ENCODE measurements at regions not wholly inside any gene's neighbourhood (a gene's known extent, or its start where the extent isn't known, plus 50 kb on each side); places are given as distances from the start of the nearest gene placed in this dataset.

DNA sequence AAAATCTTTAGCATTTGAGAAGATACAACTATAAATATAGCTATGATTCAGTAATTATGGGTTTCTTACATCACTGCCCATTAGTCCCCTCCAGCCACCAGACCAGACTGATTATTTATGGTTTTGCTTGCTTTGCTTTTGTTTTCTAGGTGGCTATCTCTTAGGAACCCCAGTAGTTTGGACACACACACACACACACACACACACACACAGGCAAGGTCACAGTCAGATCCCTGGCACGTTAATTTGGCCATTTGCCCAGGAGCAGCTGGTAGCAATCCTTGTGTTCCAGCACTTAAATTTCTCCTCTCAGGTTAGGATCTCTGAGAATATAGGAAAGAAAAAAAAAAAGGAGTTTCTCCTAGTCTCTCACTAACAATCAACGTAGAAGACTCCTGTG lies 90.2 kb upstream of the RESF1 start:
- H3K4me3 ChIP-seq (ENCODE audit: low read length in 2 of 2) = no peak overlapping the region
- no peak overlapping the region for H3K27ac ChIP-seq (ENCODE audit: low read depth in 2 of 2, low read length in 2 of 2)
- H3K36me3 ChIP-seq (ENCODE audit: control insufficient read depth in 2 of 2, insufficient read depth in 2 of 2, low read length in 2 of 2) = no peaks in the 10 kb centered on the region
- H3K9ac ChIP-seq (ENCODE audit: low read depth in 1 of 2, low read length in 2 of 2) = no peak overlapping the region
- no peaks in the 10 kb centered on the region for H3K9me3 ChIP-seq (ENCODE audit: control insufficient read depth in 2 of 2, low read length in 2 of 2)
- no peaks in the 10 kb centered on the region for H3K27me3 ChIP-seq (ENCODE audit: control insufficient read depth in 2 of 2, insufficient read depth in 2 of 2, low read length in 2 of 2)
- no peaks in the 10 kb centered on the region for H3K4me1 ChIP-seq (ENCODE audit: control insufficient read depth in 2 of 2, insufficient read depth in 2 of 2, low read length in 2 of 2)

DNA sequence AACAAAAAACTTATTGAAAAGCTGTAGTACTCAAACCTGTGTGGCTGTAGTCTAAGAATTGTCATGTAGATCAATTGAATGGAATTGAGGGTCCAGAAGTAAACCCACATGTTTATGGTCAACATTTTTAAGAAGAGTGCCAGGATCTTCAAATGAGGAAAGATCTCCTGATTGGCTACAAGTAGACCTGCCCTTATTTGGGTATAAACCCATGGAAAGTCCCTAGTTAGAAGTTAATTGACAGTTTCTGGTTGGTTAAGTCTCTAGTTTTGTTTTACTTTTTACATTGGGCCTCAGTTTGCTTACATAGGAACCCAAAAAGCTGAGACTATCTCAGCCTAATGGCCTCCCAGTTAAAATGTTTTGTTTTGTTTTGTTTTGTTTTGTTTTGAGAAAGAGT lies 91.9 kb upstream of the RESF1 start:
- Histone ChIP-seq H3K27ac (ENCODE audit: low read depth in 2 of 2, low read length in 2 of 2) (no peak overlapping the region), H3K27me3 (ENCODE audit: control insufficient read depth in 2 of 2, insufficient read depth in 2 of 2, low read length in 2 of 2) (no peaks in the 10 kb centered on the region), H3K9ac (ENCODE audit: low read depth in 1 of 2, low read length in 2 of 2) (no peak overlapping the region), H3K4me1 (ENCODE audit: control insufficient read depth in 2 of 2, insufficient read depth in 2 of 2, low read length in 2 of 2) (no peaks in the 10 kb centered on the region), H3K9me3 (ENCODE audit: control insufficient read depth in 2 of 2, low read length in 2 of 2) (no peaks in the 10 kb centered on the region), H3K4me3 (ENCODE audit: low read length in 2 of 2) (no peak overlapping the region), H3K36me3 (ENCODE audit: control insufficient read depth in 2 of 2, insufficient read depth in 2 of 2, low read length in 2 of 2) (no peaks in the 10 kb centered on the region)

DNA sequence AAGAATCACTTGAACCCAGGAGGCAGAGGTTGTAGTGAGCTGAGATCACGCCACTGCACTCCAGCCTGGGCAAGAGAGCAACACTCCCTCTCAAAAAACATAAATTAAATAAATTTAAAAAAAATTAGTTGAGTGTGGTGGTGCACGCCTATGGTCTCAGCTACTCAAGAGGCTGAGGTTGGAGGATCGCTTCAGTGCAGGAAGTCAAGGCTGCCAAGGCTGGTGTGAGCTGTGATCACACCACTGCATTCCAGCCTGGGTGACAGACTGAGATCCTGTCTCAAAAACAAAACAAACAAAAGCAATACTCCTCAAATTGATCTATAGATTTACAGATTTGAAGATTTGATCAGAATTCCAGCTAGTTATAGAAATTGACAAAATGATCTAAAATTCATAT lies 92.7 kb upstream of the RESF1 start:
- Histone ChIP-seq H3K27ac (ENCODE audit: low read depth in 2 of 2, low read length in 2 of 2) (no peak overlapping the region), H3K9ac (ENCODE audit: low read depth in 1 of 2, low read length in 2 of 2) (no peak overlapping the region), H3K9me3 (ENCODE audit: control insufficient read depth in 2 of 2, low read length in 2 of 2) (no peaks in the 10 kb centered on the region), H3K36me3 (ENCODE audit: control insufficient read depth in 2 of 2, insufficient read depth in 2 of 2, low read length in 2 of 2) (no peaks in the 10 kb centered on the region), H3K4me3 (ENCODE audit: low read length in 2 of 2) (no peak overlapping the region), H3K4me1 (ENCODE audit: control insufficient read depth in 2 of 2, insufficient read depth in 2 of 2, low read length in 2 of 2) (no peaks in the 10 kb centered on the region), H3K27me3 (ENCODE audit: control insufficient read depth in 2 of 2, insufficient read depth in 2 of 2, low read length in 2 of 2) (no peaks in the 10 kb centered on the region)

DNA sequence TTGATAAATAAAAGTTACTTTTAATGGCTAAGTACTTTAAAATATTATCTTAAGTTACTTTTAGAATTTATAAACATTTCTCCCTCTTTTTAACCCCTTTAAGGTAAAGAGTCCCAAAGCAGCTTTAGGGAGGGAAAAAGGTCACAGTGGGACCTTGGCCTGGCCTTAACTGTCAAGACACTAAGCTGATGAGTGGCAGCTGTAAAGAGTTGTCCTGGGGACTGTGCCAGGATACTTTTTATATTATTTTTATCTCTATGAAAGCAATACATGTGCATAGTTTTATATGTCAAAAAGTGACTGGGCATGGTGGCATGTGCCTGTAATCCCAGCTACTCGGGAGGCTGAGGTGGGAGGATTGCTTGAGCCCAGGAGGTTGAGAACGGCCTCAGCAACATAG lies 94.2 kb upstream of the RESF1 start:
- Histone ChIP-seq H3K9me3 (ENCODE audit: control insufficient read depth in 2 of 2, low read length in 2 of 2) (no peaks in the 10 kb centered on the region), H3K9ac (ENCODE audit: low read depth in 1 of 2, low read length in 2 of 2) (no peak overlapping the region), H3K4me3 (ENCODE audit: low read length in 2 of 2) (no peak overlapping the region), H3K27ac (ENCODE audit: low read depth in 2 of 2, low read length in 2 of 2) (no peak overlapping the region), H3K36me3 (ENCODE audit: control insufficient read depth in 2 of 2, insufficient read depth in 2 of 2, low read length in 2 of 2) (no peaks in the 10 kb centered on the region), H3K27me3 (ENCODE audit: control insufficient read depth in 2 of 2, insufficient read depth in 2 of 2, low read length in 2 of 2) (no peaks in the 10 kb centered on the region), H3K4me1 (ENCODE audit: control insufficient read depth in 2 of 2, insufficient read depth in 2 of 2, low read length in 2 of 2) (no peaks in the 10 kb centered on the region)

DNA sequence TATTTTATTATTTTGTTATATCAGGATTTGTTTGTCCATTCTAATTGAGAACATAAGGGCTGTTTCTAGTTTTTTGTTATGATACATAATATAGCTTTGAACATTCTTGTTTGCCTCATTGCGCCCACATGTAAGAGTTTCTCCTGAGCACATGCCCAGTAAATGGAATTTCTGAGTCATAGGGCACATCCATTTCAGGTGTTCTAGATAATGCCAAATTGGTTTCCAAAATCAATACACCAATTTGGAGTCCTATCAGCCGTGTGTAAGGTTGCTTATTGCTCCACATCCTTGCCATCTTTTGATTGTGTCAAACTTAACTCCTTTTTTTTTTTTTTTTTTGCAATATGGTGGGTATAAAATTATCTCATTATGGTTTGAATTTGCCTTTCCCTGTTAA lies 97.9 kb upstream of the RESF1 start:
- Histone ChIP-seq H3K4me3 (ENCODE audit: low read length in 2 of 2) (no peak overlapping the region), H3K27me3 (ENCODE audit: control insufficient read depth in 2 of 2, insufficient read depth in 2 of 2, low read length in 2 of 2) (no peaks in the 10 kb centered on the region), H3K9me3 (ENCODE audit: control insufficient read depth in 2 of 2, low read length in 2 of 2) (no peaks in the 10 kb centered on the region), H3K9ac (ENCODE audit: low read depth in 1 of 2, low read length in 2 of 2) (no peak overlapping the region), H3K4me1 (ENCODE audit: control insufficient read depth in 2 of 2, insufficient read depth in 2 of 2, low read length in 2 of 2) (no peaks in the 10 kb centered on the region), H3K36me3 (ENCODE audit: control insufficient read depth in 2 of 2, insufficient read depth in 2 of 2, low read length in 2 of 2) (no peaks in the 10 kb centered on the region), H3K27ac (ENCODE audit: low read depth in 2 of 2, low read length in 2 of 2) (no peak overlapping the region)

DNA sequence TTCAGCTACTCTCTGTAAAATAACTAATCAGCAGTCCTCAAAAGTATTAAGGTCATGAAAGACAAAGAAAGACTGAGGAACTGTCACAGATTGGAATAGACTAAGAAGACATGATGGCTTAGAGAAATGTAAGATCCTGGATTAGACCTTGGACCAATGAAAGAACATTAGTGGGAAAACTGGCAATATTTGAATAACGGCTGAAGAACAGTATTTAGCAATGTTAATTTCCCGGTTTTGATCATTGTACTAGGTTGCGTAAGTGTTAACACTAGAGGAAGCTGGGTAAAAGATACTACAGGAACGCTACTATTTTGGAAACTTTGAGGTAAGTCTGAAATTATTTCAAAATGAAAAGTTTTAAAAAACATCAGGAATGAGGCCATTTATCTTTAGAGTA lies 98.8 kb upstream of the RESF1 start:
- no peaks in the 10 kb centered on the region for H3K4me1 ChIP-seq (ENCODE audit: control insufficient read depth in 2 of 2, insufficient read depth in 2 of 2, low read length in 2 of 2)
- H3K9ac ChIP-seq (ENCODE audit: low read depth in 1 of 2, low read length in 2 of 2) = no peak overlapping the region
- H3K9me3 ChIP-seq (ENCODE audit: control insufficient read depth in 2 of 2, low read length in 2 of 2) = no peaks in the 10 kb centered on the region
- no peak overlapping the region for H3K4me3 ChIP-seq (ENCODE audit: low read length in 2 of 2)
- H3K27ac ChIP-seq (ENCODE audit: low read depth in 2 of 2, low read length in 2 of 2) = no peak overlapping the region
- no peaks in the 10 kb centered on the region for H3K36me3 ChIP-seq (ENCODE audit: control insufficient read depth in 2 of 2, insufficient read depth in 2 of 2, low read length in 2 of 2)
- no peaks in the 10 kb centered on the region for H3K27me3 ChIP-seq (ENCODE audit: control insufficient read depth in 2 of 2, insufficient read depth in 2 of 2, low read length in 2 of 2)

DNA sequence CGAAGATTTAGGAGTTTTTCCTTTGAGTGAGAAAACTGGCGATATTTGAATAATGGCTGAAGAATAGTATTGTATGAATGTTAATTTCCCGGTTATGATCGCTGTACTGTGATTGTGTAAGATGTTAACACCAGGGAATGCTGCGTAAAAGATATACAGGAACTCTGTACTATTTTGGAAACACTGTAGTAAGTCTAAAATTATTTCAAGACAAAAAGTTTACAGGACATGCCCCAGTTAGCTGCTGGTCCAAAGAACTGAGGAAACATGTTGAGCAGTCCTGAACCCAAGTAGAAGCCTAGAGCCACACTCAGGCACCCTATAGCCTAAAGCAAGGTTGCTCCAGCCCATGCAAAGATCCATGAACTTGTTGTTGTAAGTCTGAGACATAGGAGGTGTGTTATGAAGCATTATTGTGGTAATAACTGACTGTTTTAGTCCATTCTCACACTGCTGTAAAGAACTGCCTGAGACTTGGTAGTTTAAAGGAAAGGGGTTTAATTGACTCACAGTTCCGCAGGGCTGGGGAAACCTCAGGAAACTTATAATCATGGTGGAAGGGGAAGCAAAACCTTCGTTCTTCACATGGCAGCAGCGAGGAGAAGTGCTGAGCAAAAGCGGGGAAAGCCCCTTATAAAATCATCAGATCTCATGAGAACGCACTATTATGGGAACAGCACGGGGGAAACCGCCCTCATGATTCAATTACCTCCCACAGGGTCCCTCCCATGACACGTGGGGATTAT lies 99.8 kb upstream of the RESF1 start:
- no peak overlapping the region for H3K27ac ChIP-seq (ENCODE audit: low read depth in 2 of 2, low read length in 2 of 2)
- H3K27me3 ChIP-seq (ENCODE audit: control insufficient read depth in 2 of 2, insufficient read depth in 2 of 2, low read length in 2 of 2) = no peaks in the 10 kb centered on the region
- H3K36me3 ChIP-seq (ENCODE audit: control insufficient read depth in 2 of 2, insufficient read depth in 2 of 2, low read length in 2 of 2) = no peaks in the 10 kb centered on the region
- no peak overlapping the region for H3K9ac ChIP-seq (ENCODE audit: low read depth in 1 of 2, low read length in 2 of 2)
- no peaks in the 10 kb centered on the region for H3K4me1 ChIP-seq (ENCODE audit: control insufficient read depth in 2 of 2, insufficient read depth in 2 of 2, low read length in 2 of 2)
- no peak overlapping the region for H3K4me3 ChIP-seq (ENCODE audit: low read length in 2 of 2)
- no peaks in the 10 kb centered on the region for H3K9me3 ChIP-seq (ENCODE audit: control insufficient read depth in 2 of 2, low read length in 2 of 2)

DNA sequence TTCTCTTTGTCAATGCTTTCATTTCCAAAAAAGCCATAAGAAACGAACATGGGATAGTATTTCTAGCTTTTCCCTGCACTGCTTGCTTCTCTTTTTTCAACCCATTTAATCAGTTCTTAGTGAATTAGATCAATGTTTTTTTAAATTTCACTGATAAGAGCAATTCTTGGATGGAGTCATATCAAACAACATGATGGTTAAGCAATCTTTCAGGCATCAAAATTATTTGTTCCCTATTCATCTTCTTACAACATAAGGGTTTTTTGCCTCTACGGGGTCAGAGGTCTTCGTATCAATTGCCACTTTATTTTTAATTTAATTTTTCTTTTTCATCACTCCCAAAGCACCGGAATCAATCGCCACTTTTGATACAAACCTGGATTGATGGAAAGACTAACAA lies 103.8 kb upstream of the RESF1 start:
- Histone ChIP-seq H3K9ac (ENCODE audit: low read depth in 1 of 2, low read length in 2 of 2) (no peak overlapping the region), H3K27ac (ENCODE audit: low read depth in 2 of 2, low read length in 2 of 2) (no peak overlapping the region)

DNA sequence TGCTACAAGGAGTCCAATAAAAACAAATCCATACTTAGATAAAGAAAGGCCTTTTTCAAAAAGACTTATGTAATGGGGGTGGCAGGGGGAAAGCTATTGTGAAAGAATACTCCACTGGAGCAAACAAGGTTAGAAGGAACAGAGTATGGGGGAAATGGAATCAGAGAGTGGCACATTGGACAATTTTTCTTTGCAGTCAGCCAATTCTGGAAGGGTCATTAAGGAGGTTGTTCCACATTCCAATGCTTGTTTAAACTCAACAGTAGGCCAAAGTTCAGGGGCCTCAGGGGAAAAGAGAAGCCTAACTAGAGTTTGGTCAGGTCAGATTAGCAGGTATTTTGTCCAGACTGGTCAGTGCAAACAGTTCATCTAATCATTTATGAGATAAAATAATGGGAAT lies 105.2 kb upstream of the RESF1 start:
- H3K27ac ChIP-seq (ENCODE audit: low read depth in 2 of 2, low read length in 2 of 2) = no peak overlapping the region
- no peak overlapping the region for H3K4me3 ChIP-seq (ENCODE audit: low read length in 2 of 2)
- H3K4me1 ChIP-seq (ENCODE audit: control insufficient read depth in 2 of 2, insufficient read depth in 2 of 2, low read length in 2 of 2) = no peaks in the 10 kb centered on the region
- no peaks in the 10 kb centered on the region for H3K27me3 ChIP-seq (ENCODE audit: control insufficient read depth in 2 of 2, insufficient read depth in 2 of 2, low read length in 2 of 2)
- no peak overlapping the region for H3K9ac ChIP-seq (ENCODE audit: low read depth in 1 of 2, low read length in 2 of 2)
- H3K36me3 ChIP-seq (ENCODE audit: control insufficient read depth in 2 of 2, insufficient read depth in 2 of 2, low read length in 2 of 2) = no peaks in the 10 kb centered on the region
- H3K9me3 ChIP-seq (ENCODE audit: control insufficient read depth in 2 of 2, low read length in 2 of 2) = peaks cover 0 to 3% of the 10 kb centered on the region in 2 donors

More for the DNA sequence above, 103.8 kb upstream of the RESF1 start:
- no peaks in the 10 kb centered on the region for H3K36me3 ChIP-seq (ENCODE audit: control insufficient read depth in 2 of 2, insufficient read depth in 2 of 2, low read length in 2 of 2)
- no peaks in the 10 kb centered on the region for H3K4me1 ChIP-seq (ENCODE audit: control insufficient read depth in 2 of 2, insufficient read depth in 2 of 2, low read length in 2 of 2)
- H3K4me3 ChIP-seq (ENCODE audit: low read length in 2 of 2) = no peak overlapping the region
- no peaks in the 10 kb centered on the region for H3K27me3 ChIP-seq (ENCODE audit: control insufficient read depth in 2 of 2, insufficient read depth in 2 of 2, low read length in 2 of 2)
- H3K9me3 ChIP-seq (ENCODE audit: control insufficient read depth in 2 of 2, low read length in 2 of 2) = no peaks in the 10 kb centered on the region

DNA sequence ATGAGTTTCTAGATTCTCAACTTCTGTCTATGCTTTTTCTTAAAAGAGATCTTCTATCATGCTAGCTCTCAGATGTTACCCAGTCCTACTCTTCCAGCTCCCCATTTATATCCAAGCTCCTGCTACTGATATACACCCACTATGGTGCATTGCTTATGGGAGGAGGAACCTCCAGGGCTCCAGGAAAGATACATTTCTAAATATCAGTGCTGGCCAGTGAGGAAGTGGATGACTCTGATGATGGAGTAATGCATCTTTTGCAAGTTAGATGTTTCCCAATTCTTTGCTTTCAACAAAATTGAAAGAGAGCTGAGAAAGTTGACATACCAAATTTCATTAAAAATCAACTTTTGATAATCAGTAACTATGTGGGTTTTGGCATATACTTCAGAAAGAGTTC lies 105.7 kb upstream of the RESF1 start:
- Histone ChIP-seq H3K27ac (ENCODE audit: low read depth in 2 of 2, low read length in 2 of 2) (no peak overlapping the region), H3K36me3 (ENCODE audit: control insufficient read depth in 2 of 2, insufficient read depth in 2 of 2, low read length in 2 of 2) (no peaks in the 10 kb centered on the region)

DNA sequence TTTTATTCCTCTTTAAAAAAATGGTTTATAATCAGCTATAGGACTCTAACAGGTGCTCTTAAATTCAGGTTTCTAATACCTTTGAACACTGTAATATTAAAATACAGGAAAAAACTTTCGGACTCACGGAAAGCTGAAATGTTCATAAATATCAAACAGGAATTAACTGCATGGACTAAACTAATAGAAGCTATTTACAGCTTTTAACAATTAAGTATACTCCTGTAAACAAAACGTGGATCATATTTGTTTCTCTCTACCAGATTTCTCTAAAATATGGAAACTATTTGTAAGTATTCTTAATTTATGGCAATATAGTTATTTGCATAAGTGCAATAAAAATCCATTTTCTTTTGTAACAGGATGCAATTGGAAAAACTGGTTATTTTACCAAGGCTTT lies 108.9 kb upstream of the RESF1 start:
- no peaks in the 10 kb centered on the region for H3K27me3 ChIP-seq (ENCODE audit: control insufficient read depth in 2 of 2, insufficient read depth in 2 of 2, low read length in 2 of 2)
- no peaks in the 10 kb centered on the region for H3K36me3 ChIP-seq (ENCODE audit: control insufficient read depth in 2 of 2, insufficient read depth in 2 of 2, low read length in 2 of 2)
- no peak overlapping the region for H3K9ac ChIP-seq (ENCODE audit: low read depth in 1 of 2, low read length in 2 of 2)
- no peaks in the 10 kb centered on the region for H3K4me1 ChIP-seq (ENCODE audit: control insufficient read depth in 2 of 2, insufficient read depth in 2 of 2, low read length in 2 of 2)
- no peak overlapping the region for H3K27ac ChIP-seq (ENCODE audit: low read depth in 2 of 2, low read length in 2 of 2)
- no peak overlapping the region for H3K4me3 ChIP-seq (ENCODE audit: low read length in 2 of 2)
- H3K9me3 ChIP-seq (ENCODE audit: control insufficient read depth in 2 of 2, low read length in 2 of 2) = peaks cover 0 to 3% of the 10 kb centered on the region in 2 donors

More for the DNA sequence above, 105.7 kb upstream of the RESF1 start:
- Histone ChIP-seq H3K4me3 (ENCODE audit: low read length in 2 of 2) (no peak overlapping the region), H3K27me3 (ENCODE audit: control insufficient read depth in 2 of 2, insufficient read depth in 2 of 2, low read length in 2 of 2) (no peaks in the 10 kb centered on the region), H3K9me3 (ENCODE audit: control insufficient read depth in 2 of 2, low read length in 2 of 2) (peaks cover 0 to 3% of the 10 kb centered on the region in 2 donors), H3K9ac (ENCODE audit: low read depth in 1 of 2, low read length in 2 of 2) (no peak overlapping the region), H3K4me1 (ENCODE audit: control insufficient read depth in 2 of 2, insufficient read depth in 2 of 2, low read length in 2 of 2) (no peaks in the 10 kb centered on the region)
